Neural cell (in vitro differentiated cells): ENCODE measurements at regions not wholly inside any gene's neighbourhood (a gene's known extent, or its start where the extent isn't known, plus 50 kb on each side); places are given as distances from the start of the nearest gene placed in this dataset.

ENCODE experiments used
- CTCF ChIP-seq: fragments of 450-650 bp; IDR thresholded peaks from 2 replicates; pipeline ENCODE4 v1.5.1; 2014; ENCODE audit warnings: antibody characterized with exemption, mild to moderate bottlenecking, moderate library complexity; ENCODE audit not compliant: poor library complexity, severe bottlenecking
- EP300 ChIP-seq: fragments of 450-650 bp; conservative IDR thresholded peaks from 2 replicates; pipeline ENCODE4 v1.6.1; 2014; ENCODE audit warnings: antibody characterized with exemption, mild to moderate bottlenecking, moderate library complexity; ENCODE audit not compliant: poor library complexity, severe bottlenecking
- MXI1 ChIP-seq: fragments of 450-650 bp; conservative IDR thresholded peaks from 2 replicates; pipeline ENCODE4 v1.6.1; 2014; ENCODE audit warnings: antibody characterized with exemption, mild to moderate bottlenecking; ENCODE audit not compliant: poor library complexity, severe bottlenecking

GRCh38 chr18:8900552-8900951 lies 195.2 kb downstream of the MTCL1 start:
- TF ChIP-seq EP300 (no peak), CTCF (no peak), MXI1 (no peak)
